ENCODE measurements at regions not wholly inside any gene's neighbourhood (a gene's known extent, or its start where the extent isn't known, plus 50 kb on each side); places are given as distances from the start of the nearest gene placed in this dataset.

DNA sequence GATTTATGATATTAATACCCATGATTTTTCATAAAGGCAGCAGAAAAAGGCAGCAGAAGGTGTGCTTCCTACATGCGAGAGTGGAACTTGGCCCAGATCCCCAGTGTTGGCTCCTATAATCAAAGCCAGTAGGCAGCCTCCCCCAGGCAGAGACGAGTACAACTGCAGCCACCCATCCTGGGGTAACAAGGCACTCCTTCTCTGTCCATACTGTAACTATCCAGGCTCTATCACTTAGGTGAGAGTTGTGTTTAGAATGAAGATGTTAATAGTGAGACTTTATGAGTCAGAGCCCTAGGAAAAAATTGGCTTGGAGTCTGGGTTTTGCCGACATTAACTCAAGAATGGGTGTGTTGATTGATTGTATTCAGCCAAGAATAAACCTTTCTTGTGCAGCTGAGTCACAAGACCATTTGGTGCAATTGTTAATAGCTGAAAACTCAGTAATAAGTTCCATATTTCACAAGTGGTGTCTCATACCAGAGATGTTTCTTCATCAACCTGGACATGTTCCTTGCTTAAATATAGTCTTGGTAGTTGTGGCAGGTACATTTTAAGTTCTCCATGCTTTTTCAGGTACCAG lies 322.3 kb downstream of the DUSP10 start:
- intact Hi-C loops (cut with micrococcal nuclease) = loop anchor here (5.0 to 10.0 kb wide), 2 partner anchors 255 to 323 kb away; partner anchors contain the start of gene DUSP10
- H3K27me3 ChIP-seq (ENCODE audit: control insufficient read depth in 2 of 2, insufficient read depth in 2 of 2, low read length in 2 of 2) = no peaks in the 10 kb centered on the region
- DNase-seq (ENCODE audit: low read depth, low spot score) = peak; percentile 60
- H2AFZ ChIP-seq (ENCODE audit: low read depth, low read length) = peak overlapping the region; percentile 3
- dilution Hi-C loops (cut with MboI; ENCODE audit: extremely low pct_ligation_motif_present, low sequenced_read_pairs) = no loop called here
- H3K79me2 ChIP-seq (ENCODE audit: control insufficient read depth, insufficient read depth, low read length) = no peaks in the 10 kb centered on the region
- ChIA-PET CTCF (no interaction called here), POLR2A (no interaction called here)
- no peaks in the 10 kb centered on the region for H4K20me1 ChIP-seq (replicated peaks; ENCODE audit: control insufficient read depth, extremely low read depth, insufficient read depth, low read length)
- H3K9ac ChIP-seq (replicated peaks; ENCODE audit: extremely low read depth, insufficient read depth, low read length) = no peak overlapping the region
- H3K4me1 ChIP-seq (ENCODE audit: control insufficient read depth, extremely low read depth, insufficient read depth, low read length) = peaks cover 24% of the 10 kb centered on the region
- H3K9me3 ChIP-seq (replicated peaks; ENCODE audit: control insufficient read depth, insufficient read depth, low read length) = no peaks in the 10 kb centered on the region
- FAIRE-seq = peak; percentile 38
- no peak overlapping the region for H3K27ac ChIP-seq (ENCODE audit: insufficient read depth, low read depth, low read length)
- TF ChIP-seq FOS (IDR thresholded peaks at IDR 0.05; ENCODE audit: borderline replicate concordance, insufficient read depth, low read length) = no peak
- no peak for TF ChIP-seq MYC (IDR thresholded peaks at IDR 0.05; ENCODE audit: low read depth, low read length)
- TF ChIP-seq, protein P1, sequence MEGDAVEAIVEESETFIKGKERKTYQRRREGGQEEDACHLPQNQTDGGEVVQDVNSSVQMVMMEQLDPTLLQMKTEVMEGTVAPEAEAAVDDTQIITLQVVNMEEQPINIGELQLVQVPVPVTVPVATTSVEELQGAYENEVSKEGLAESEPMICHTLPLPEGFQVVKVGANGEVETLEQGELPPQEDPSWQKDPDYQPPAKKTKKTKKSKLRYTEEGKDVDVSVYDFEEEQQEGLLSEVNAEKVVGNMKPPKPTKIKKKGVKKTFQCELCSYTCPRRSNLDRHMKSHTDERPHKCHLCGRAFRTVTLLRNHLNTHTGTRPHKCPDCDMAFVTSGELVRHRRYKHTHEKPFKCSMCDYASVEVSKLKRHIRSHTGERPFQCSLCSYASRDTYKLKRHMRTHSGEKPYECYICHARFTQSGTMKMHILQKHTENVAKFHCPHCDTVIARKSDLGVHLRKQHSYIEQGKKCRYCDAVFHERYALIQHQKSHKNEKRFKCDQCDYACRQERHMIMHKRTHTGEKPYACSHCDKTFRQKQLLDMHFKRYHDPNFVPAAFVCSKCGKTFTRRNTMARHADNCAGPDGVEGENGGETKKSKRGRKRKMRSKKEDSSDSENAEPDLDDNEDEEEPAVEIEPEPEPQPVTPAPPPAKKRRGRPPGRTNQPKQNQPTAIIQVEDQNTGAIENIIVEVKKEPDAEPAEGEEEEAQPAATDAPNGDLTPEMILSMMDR (IDR thresholded peaks at IDR 0.05; ENCODE audit: extremely low read depth in 1 of 2, insufficient read depth in 1 of 2, low read depth in 1 of 2, low read length in 2 of 2) = no peak
- no peak for TF ChIP-seq POLR2AphosphoS5 (IDR thresholded peaks at IDR 0.05; ENCODE audit: insufficient read depth, low read depth, low read length)
- TF ChIP-seq MAX (IDR thresholded peaks at IDR 0.05; ENCODE audit: insufficient read depth, insufficient read length) = no peak
- no peak for TF ChIP-seq EZH2 (IDR thresholded peaks at IDR 0.05; ENCODE audit: borderline replicate concordance, low read depth, low read length, severe bottlenecking)
- no peak for TF ChIP-seq GATA2 (IDR thresholded peaks at IDR 0.05; ENCODE audit: insufficient read depth, insufficient read length, low read depth, low read length)
- TF ChIP-seq JUN (IDR thresholded peaks at IDR 0.05; ENCODE audit: borderline replicate concordance, insufficient read depth, insufficient read length, low read depth) = peak; percentile 20
- TF ChIP-seq POLR2A (IDR thresholded peaks at IDR 0.05; ENCODE audit: low read depth, low read length) = no peak
- no peak overlapping the region for H3K4me2 ChIP-seq (ENCODE audit: insufficient read depth, low read length)
- no peak overlapping the region for H3K4me3 ChIP-seq (replicated peaks in 1 of 3; ENCODE audit: insufficient read depth in 1 of 3, low read depth in 1 of 3, low read length in 3 of 3)
- H3K36me3 ChIP-seq (ENCODE audit: control insufficient read depth in 2 of 2, extremely low read depth in 1 of 2, insufficient read depth in 2 of 2, low read length in 2 of 2) = no peaks in the 10 kb centered on the region
- no TSS peak for BruUV-seq (replicated peaks)
- no peaks in the 10 kb centered on the region for H3K9me1 ChIP-seq (replicated peaks; ENCODE audit: control insufficient read depth, extremely low read depth, insufficient read depth, low read length)
